ENCODE measurements at regions not wholly inside any gene's neighbourhood (a gene's known extent, or its start where the extent isn't known, plus 50 kb on each side); places are given as distances from the start of the nearest gene placed in this dataset.

- ATAC-seq (no peak), DNase-seq (ENCODE audit: low spot score) (no peak)
- no peak overlapping the region for H3K27ac Mint-ChIP-seq
- H3K27me3 Mint-ChIP-seq = peaks cover 9 to 10% of the 10 kb centered on the region in 2 donors
- H3K4me1 Mint-ChIP-seq (ENCODE audit: low read depth in 2 of 2) = peaks cover 0 to 3% of the 10 kb centered on the region in 2 donors
- H3K9me3 Mint-ChIP-seq = no peaks in the 10 kb centered on the region
- no peaks in the 10 kb centered on the region for H3K36me3 Mint-ChIP-seq
- no peak overlapping the region for H3K4me3 Mint-ChIP-seq
Measured at GRCh38 chr3:5430701-5431100, 243.2 kb downstream of the EDEM1 start.

- Mint-ChIP-seq H3K9me3 (no peaks in the 10 kb centered on the region), H3K36me3 (no peaks in the 10 kb centered on the region)
- peak in 1 of 2 donors; percentile 32 for ATAC-seq
Measured at GRCh38 chr3:5431146-5431545, 243.6 kb downstream of the EDEM1 start.

DNA sequence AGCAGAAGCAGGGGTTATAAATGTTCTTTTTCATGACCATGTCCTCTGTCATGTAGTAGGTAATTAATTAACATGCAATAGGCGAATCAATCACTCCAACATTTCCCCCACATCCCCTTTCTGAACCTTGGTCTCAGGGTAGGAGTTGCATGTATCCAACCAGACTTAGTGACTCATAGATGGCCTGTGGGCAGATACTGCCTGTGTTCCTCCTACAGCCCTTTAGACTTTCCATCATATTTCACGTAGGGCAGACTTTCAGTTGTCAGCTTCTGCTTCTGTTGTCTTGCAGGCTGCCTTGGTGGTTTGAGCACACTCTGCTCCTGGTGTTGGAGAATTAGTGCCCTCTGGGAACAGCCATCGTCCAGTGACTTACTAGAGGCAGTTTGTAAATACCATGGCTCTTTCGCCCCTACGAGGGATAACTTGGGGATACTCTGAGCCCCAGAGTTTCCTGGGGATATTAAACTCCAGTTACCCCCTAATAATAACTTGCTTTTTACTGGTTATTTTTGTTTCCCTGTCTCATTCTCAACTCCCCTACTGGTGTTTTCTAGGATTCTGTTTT lies 244.4 kb downstream of the EDEM1 start:
- H3K36me3 Mint-ChIP-seq = no peaks in the 10 kb centered on the region
- no peaks in the 10 kb centered on the region for H3K9me3 Mint-ChIP-seq
- no peak overlapping the region for H3K4me3 Mint-ChIP-seq
- H3K4me1 Mint-ChIP-seq (ENCODE audit: low read depth in 2 of 2) = no peaks in the 10 kb centered on the region
- ATAC-seq (no peak), DNase-seq (ENCODE audit: low spot score) (no peak)
- H3K27ac Mint-ChIP-seq = no peak overlapping the region
- H3K27me3 Mint-ChIP-seq = peaks cover 5 to 10% of the 10 kb centered on the region in 2 donors

More at GRCh38 chr3:5431146-5431545, 243.6 kb downstream of the EDEM1 start:
- H3K4me3 Mint-ChIP-seq = no peak overlapping the region
- no peak for DNase-seq (ENCODE audit: low spot score)
- H3K4me1 Mint-ChIP-seq (ENCODE audit: low read depth in 2 of 2) = peaks cover 0 to 3% of the 10 kb centered on the region in 2 donors
- no peak overlapping the region for H3K27ac Mint-ChIP-seq
- H3K27me3 Mint-ChIP-seq = peaks cover 9 to 10% of the 10 kb centered on the region in 2 donors

DNA sequence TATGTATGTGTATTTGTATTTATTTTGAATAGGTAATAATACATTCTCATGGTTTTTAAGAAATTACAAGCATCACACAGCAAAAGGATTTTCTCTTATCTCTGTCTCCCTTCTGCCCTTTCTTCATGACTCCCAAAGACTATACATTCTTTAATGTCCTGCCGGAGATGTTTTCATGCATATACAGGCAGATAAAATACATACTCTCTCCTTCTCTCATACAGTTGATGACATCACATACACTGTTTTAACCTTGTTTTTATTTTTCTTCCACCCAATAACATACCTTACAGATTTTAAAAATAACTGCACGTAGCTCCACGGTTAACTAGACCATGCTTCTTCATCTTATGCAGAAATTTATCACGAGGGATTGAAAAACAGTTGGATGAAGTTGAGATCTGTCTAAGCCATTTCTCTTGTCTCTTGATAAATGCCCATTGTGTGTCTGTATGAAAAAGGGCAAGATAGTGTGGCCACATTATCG lies 249.8 kb downstream of the EDEM1 start:
- Mint-ChIP-seq H3K36me3 (no peaks in the 10 kb centered on the region), H3K9me3 (no peaks in the 10 kb centered on the region), H3K27ac (no peak overlapping the region), H3K4me3 (no peak overlapping the region), H3K4me1 (ENCODE audit: low read depth in 2 of 2) (no peaks in the 10 kb centered on the region), H3K27me3 (peaks cover 2 to 10% of the 10 kb centered on the region in 2 donors)
- no peak for ATAC-seq
- no peak for DNase-seq (ENCODE audit: low spot score)

GRCh38 chr3:5437783-5438323 lies 250.3 kb downstream of the EDEM1 start:
- Mint-ChIP-seq H3K36me3 (no peaks in the 10 kb centered on the region), H3K27ac (no peak overlapping the region), H3K4me3 (no peak overlapping the region), H3K27me3 (peaks cover 2 to 10% of the 10 kb centered on the region in 2 donors), H3K9me3 (no peaks in the 10 kb centered on the region), H3K4me1 (ENCODE audit: low read depth in 2 of 2) (no peaks in the 10 kb centered on the region)
- no peak for DNase-seq (ENCODE audit: low spot score)
- no peak for ATAC-seq

GRCh38 chr3:5441401-5441800 lies 253.9 kb downstream of the EDEM1 start:
- peaks cover 3% of the 10 kb centered on the region for H3K9me3 Mint-ChIP-seq
- no peak overlapping the region for H3K4me3 Mint-ChIP-seq
- no peaks in the 10 kb centered on the region for H3K4me1 Mint-ChIP-seq (ENCODE audit: low read depth in 2 of 2)
- DNase-seq (ENCODE audit: low spot score) (no peak), ATAC-seq (no peak)
- H3K27me3 Mint-ChIP-seq = peaks cover 0 to 2% of the 10 kb centered on the region in 2 donors
- no peak overlapping the region for H3K27ac Mint-ChIP-seq
- H3K36me3 Mint-ChIP-seq = no peaks in the 10 kb centered on the region

DNA sequence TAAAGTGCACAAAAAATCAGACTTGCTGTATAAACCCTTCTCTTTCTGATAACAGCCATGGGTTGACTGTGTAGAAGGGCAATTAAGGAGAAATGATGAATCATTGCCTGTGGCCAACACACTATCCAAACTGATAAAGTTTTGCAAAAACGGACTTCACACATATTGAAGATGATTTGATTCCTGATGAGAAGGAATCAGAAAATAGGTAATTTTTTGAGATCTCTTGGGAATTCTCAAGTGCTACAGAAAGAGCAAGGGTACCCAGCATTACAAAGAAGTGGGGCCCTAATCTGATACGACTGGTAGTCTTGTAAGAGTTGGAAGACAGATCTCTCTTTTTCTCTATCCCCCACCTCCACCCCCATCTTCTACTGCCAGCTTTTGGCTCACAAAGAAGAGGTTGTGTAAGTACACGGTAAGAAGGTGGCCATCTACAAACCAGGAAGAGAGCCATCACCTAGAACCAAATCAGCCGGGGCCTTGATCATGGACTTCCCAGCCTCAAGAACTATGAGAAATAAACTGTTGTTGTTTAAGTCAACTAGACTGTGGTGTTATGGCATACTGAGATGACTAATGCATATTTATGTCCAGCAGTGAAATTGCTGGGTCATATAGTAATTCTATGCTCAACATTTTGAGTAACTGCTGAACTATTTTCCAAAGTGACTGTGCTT lies 254.7 kb downstream of the EDEM1 start:
- Mint-ChIP-seq H3K27me3 (peaks cover 0 to 2% of the 10 kb centered on the region in 2 donors), H3K9me3 (peaks cover 3% of the 10 kb centered on the region), H3K4me3 (no peak overlapping the region), H3K27ac (no peak overlapping the region), H3K4me1 (ENCODE audit: low read depth in 2 of 2) (no peaks in the 10 kb centered on the region), H3K36me3 (no peaks in the 10 kb centered on the region)
- no peak for DNase-seq (ENCODE audit: low spot score)
- no peak for ATAC-seq

GRCh38 chr3:5442786-5443138 lies 255.3 kb downstream of the EDEM1 start:
- no peak overlapping the region for H3K4me3 Mint-ChIP-seq
- H3K4me1 Mint-ChIP-seq (ENCODE audit: low read depth in 2 of 2) = no peaks in the 10 kb centered on the region
- no peak for DNase-seq (ENCODE audit: low spot score)
- peaks cover 0 to 2% of the 10 kb centered on the region in 2 donors for H3K27me3 Mint-ChIP-seq
- ATAC-seq = no peak
- no peak overlapping the region for H3K27ac Mint-ChIP-seq
- H3K36me3 Mint-ChIP-seq = no peaks in the 10 kb centered on the region
- H3K9me3 Mint-ChIP-seq = peaks cover 3% of the 10 kb centered on the region

DNA sequence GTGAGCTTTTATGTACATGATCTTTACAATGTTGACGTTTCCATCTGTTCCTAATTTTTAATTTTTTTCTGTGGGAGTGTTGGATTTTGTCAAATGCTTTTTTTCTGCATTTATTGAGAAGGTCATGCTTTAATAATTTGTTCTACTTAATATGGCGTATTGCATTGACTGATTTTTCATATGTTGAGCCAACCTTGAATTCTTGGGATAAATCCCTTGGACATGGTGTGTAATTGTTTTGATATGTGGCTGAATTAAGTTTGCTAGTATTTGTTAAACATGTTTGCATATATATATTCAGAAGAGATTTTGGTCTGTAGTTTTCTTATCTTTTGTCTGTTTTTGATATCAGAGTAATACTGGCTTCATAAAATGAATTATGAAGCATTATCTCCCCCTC lies 256.7 kb downstream of the EDEM1 start:
- Mint-ChIP-seq H3K4me1 (ENCODE audit: low read depth in 2 of 2) (no peaks in the 10 kb centered on the region), H3K9me3 (peaks cover 3% of the 10 kb centered on the region), H3K27me3 (no peaks in the 10 kb centered on the region), H3K27ac (no peak overlapping the region), H3K4me3 (no peak overlapping the region), H3K36me3 (no peaks in the 10 kb centered on the region)
- DNase-seq (ENCODE audit: low spot score) = no peak
- ATAC-seq = no peak

DNA sequence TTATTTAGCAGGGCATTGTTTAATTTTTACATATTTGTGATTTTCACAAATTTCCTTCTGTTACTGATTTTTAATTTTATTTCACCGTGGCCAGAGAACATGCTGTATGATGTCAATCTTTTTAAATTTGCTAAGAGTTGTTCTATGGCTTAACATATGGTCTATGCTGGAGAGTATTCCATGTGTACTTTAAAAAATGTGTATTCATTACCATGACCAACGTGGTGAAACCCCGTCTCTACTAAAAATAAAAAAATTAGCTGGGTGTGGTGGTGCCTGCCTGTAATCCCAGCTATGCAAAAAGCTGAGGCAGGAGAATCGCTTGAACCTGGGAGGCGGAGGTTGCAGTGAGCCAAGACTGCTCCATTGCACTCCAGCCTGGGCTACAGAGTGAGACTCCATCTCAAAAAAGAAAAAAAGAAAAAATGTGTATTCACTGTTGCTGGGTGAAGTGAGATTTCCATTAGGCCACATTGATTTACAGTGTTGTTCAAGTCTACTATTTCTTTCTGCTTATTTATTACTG lies 258.2 kb downstream of the EDEM1 start:
- H3K36me3 Mint-ChIP-seq = no peaks in the 10 kb centered on the region
- no peak overlapping the region for H3K27ac Mint-ChIP-seq
- no peak overlapping the region for H3K4me3 Mint-ChIP-seq
- ATAC-seq = no peak
- H3K27me3 Mint-ChIP-seq = no peaks in the 10 kb centered on the region
- H3K4me1 Mint-ChIP-seq (ENCODE audit: low read depth in 2 of 2) = no peaks in the 10 kb centered on the region
- H3K9me3 Mint-ChIP-seq = peaks cover 3% of the 10 kb centered on the region
- DNase-seq (ENCODE audit: low spot score) = no peak

GRCh38 chr3:5448246-5448645 lies 260.7 kb downstream of the EDEM1 start:
- H3K4me3 Mint-ChIP-seq = no peak overlapping the region
- no peaks in the 10 kb centered on the region for H3K36me3 Mint-ChIP-seq

DNA sequence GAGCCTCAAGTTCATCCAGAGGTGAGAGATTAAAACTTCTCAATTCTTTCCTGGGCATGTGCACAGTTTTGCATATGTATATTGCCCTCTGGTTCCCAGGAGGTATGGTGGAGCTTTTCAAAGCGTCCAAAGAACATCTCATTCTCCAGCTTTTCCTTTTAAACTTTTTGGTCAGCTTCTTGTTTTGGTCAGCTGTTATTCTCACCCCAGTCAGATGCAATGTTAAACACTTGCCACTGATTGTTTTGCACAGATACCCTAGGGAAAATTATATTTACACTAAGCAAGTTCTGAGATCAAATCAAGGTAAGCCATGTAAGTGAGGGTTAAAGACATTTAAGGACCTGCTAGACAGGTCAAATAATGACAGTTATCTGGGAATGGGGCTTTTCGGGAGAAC lies 261.3 kb downstream of the EDEM1 start:
- Mint-ChIP-seq H3K9me3 (peaks cover 3% of the 10 kb centered on the region), H3K27me3 (no peaks in the 10 kb centered on the region), H3K36me3 (no peaks in the 10 kb centered on the region), H3K4me3 (no peak overlapping the region), H3K4me1 (ENCODE audit: low read depth in 2 of 2) (no peaks in the 10 kb centered on the region), H3K27ac (no peak overlapping the region)
- no peak for DNase-seq (ENCODE audit: low spot score)
- ATAC-seq = no peak

More at GRCh38 chr3:5448246-5448645, 260.7 kb downstream of the EDEM1 start:
- Mint-ChIP-seq H3K4me1 (ENCODE audit: low read depth in 2 of 2) (no peaks in the 10 kb centered on the region), H3K9me3 (peaks cover 3% of the 10 kb centered on the region), H3K27me3 (no peaks in the 10 kb centered on the region), H3K27ac (no peak overlapping the region)
- DNase-seq (ENCODE audit: low spot score) (no peak), ATAC-seq (no peak)

- Mint-ChIP-seq H3K27ac (no peak overlapping the region), H3K9me3 (no peaks in the 10 kb centered on the region), H3K4me1 (ENCODE audit: low read depth in 2 of 2) (no peaks in the 10 kb centered on the region), H3K4me3 (no peak overlapping the region), H3K36me3 (no peaks in the 10 kb centered on the region), H3K27me3 (no peaks in the 10 kb centered on the region)
- DNase-seq (ENCODE audit: low spot score) = no peak
- no peak for ATAC-seq
Measured at GRCh38 chr3:5456199-5456598, 268.7 kb downstream of the EDEM1 start.

GRCh38 chr3:5458526-5458925 lies 271.0 kb downstream of the EDEM1 start:
- Mint-ChIP-seq H3K4me1 (ENCODE audit: low read depth in 2 of 2) (no peaks in the 10 kb centered on the region), H3K27me3 (no peaks in the 10 kb centered on the region), H3K4me3 (no peak overlapping the region), H3K36me3 (no peaks in the 10 kb centered on the region), H3K27ac (no peak overlapping the region), H3K9me3 (no peaks in the 10 kb centered on the region)
- no peak for ATAC-seq
- no peak for DNase-seq (ENCODE audit: low spot score)

Measured in natural killer cell treated with Interleukin-12 subunit alpha and Interleukin-12 subunit beta and Interleukin-15 and Interleukin-18, amount 100 ng/mL, for 72 hours (primary cell).